ENCODE measurements at regions not wholly inside any gene's neighbourhood (a gene's known extent, or its start where the extent isn't known, plus 50 kb on each side); places are given as distances from the start of the nearest gene placed in this dataset.

GRCh38 chr2:128545085-128545484 lies 226.4 kb upstream of the HS6ST1 start:
- Histone ChIP-seq H3K27ac (replicated peaks) (no peak overlapping the region), H3K27me3 (ENCODE audit: insufficient read depth, poor library complexity, severe bottlenecking) (no peaks in the 10 kb centered on the region), H3K4me3 (replicated peaks; ENCODE audit: insufficient read depth, low read length) (no peak overlapping the region)
- no peak for DNase-seq (ENCODE audit: low read depth in 1 of 2, low spot score in 1 of 2)
- no peak for TF ChIP-seq SPI1 (IDR thresholded peaks at IDR 0.05; ENCODE audit: borderline replicate concordance, low read depth)

- Histone ChIP-seq H3K27ac (replicated peaks) (no peak overlapping the region), H3K27me3 (ENCODE audit: insufficient read depth, poor library complexity, severe bottlenecking) (no peaks in the 10 kb centered on the region), H3K4me3 (replicated peaks; ENCODE audit: insufficient read depth, low read length) (no peak overlapping the region)
- no peak for DNase-seq (ENCODE audit: low read depth in 1 of 2, low spot score in 1 of 2)
- TF ChIP-seq GABPA (IDR thresholded peaks at IDR 0.05; ENCODE audit: low read depth) (no peak), CTCF (IDR thresholded peaks at IDR 0.05; ENCODE audit: insufficient read depth, low read length) (no peak), SPI1 (IDR thresholded peaks at IDR 0.05; ENCODE audit: borderline replicate concordance, low read depth) (no peak), POLR2AphosphoS5 (IDR thresholded peaks at IDR 0.05; ENCODE audit: low read depth) (no peak), REST (IDR thresholded peaks at IDR 0.05; ENCODE audit: insufficient replicate concordance, low read depth) (no peak)
These were observed 227.2 kb upstream of the HS6ST1 start for GRCh38 chr2:128545829-128546228.

GRCh38 chr2:128547667-128548066 lies 229.0 kb upstream of the HS6ST1 start:
- Histone ChIP-seq H3K27me3 (ENCODE audit: insufficient read depth, poor library complexity, severe bottlenecking) (no peaks in the 10 kb centered on the region), H3K27ac (replicated peaks) (no peak overlapping the region), H3K4me3 (replicated peaks; ENCODE audit: insufficient read depth, low read length) (no peak overlapping the region)
- no peak for DNase-seq (ENCODE audit: low read depth in 1 of 2, low spot score in 1 of 2)
- no peak for TF ChIP-seq POLR2AphosphoS5 (IDR thresholded peaks at IDR 0.05; ENCODE audit: low read depth)
- no peak for TF ChIP-seq GABPA (IDR thresholded peaks at IDR 0.05; ENCODE audit: low read depth)
- TF ChIP-seq CTCF (IDR thresholded peaks at IDR 0.05; ENCODE audit: insufficient read depth, low read length): no peak
- TF ChIP-seq SPI1 (IDR thresholded peaks at IDR 0.05; ENCODE audit: borderline replicate concordance, low read depth): no peak
- TF ChIP-seq REST (IDR thresholded peaks at IDR 0.05; ENCODE audit: insufficient replicate concordance, low read depth): no peak

GRCh38 chr2:128548461-128548891 lies 229.8 kb upstream of the HS6ST1 start:
- H3K27ac ChIP-seq (replicated peaks): no peak overlapping the region
- TF ChIP-seq REST (IDR thresholded peaks at IDR 0.05; ENCODE audit: insufficient replicate concordance, low read depth) (no peak), SPI1 (IDR thresholded peaks at IDR 0.05; ENCODE audit: borderline replicate concordance, low read depth) (no peak), CTCF (IDR thresholded peaks at IDR 0.05; ENCODE audit: insufficient read depth, low read length) (no peak), GABPA (IDR thresholded peaks at IDR 0.05; ENCODE audit: low read depth) (no peak), POLR2AphosphoS5 (IDR thresholded peaks at IDR 0.05; ENCODE audit: low read depth) (no peak)
- no peaks in the 10 kb centered on the region for H3K27me3 ChIP-seq (ENCODE audit: insufficient read depth, poor library complexity, severe bottlenecking)
- H3K4me3 ChIP-seq (replicated peaks; ENCODE audit: insufficient read depth, low read length): no peak overlapping the region
- DNase-seq (ENCODE audit: low read depth in 1 of 2, low spot score in 1 of 2): no peak

All from HL-60 (cell line).